ENCODE measurements at regions not wholly inside any gene's neighbourhood (a gene's known extent, or its start where the extent isn't known, plus 50 kb on each side); places are given as distances from the start of the nearest gene placed in this dataset.

DNA sequence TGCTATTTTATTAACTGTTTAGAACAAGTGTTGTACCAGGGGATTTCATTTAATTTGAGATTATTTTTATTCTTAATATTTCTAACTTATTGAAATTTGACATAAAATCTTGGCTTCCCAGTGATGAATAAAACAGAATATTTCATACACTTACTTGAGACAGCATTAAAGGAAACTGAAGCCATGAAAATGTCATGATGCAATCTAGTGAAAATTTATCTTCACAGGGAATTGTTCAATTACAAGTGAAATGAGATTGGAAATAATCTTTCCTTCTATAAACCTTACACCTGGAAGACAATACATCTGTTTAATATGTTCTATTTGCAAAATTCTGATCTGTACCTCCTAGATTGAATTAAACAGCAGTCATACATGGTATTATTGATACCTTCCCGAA, 511.0 kb upstream of the CDH7 start:
- Histone ChIP-seq H3K27ac (no peak overlapping the region), H3K36me3 (no peaks in the 10 kb centered on the region), H3K4me3 (no peak overlapping the region), H3K4me1 (no peaks in the 10 kb centered on the region), H3K9me3 (no peaks in the 10 kb centered on the region), H3K27me3 (no peaks in the 10 kb centered on the region)
- no peak for DNase-seq (ENCODE audit: low spot score in 2 of 2)
- TF ChIP-seq, protein P1, sequence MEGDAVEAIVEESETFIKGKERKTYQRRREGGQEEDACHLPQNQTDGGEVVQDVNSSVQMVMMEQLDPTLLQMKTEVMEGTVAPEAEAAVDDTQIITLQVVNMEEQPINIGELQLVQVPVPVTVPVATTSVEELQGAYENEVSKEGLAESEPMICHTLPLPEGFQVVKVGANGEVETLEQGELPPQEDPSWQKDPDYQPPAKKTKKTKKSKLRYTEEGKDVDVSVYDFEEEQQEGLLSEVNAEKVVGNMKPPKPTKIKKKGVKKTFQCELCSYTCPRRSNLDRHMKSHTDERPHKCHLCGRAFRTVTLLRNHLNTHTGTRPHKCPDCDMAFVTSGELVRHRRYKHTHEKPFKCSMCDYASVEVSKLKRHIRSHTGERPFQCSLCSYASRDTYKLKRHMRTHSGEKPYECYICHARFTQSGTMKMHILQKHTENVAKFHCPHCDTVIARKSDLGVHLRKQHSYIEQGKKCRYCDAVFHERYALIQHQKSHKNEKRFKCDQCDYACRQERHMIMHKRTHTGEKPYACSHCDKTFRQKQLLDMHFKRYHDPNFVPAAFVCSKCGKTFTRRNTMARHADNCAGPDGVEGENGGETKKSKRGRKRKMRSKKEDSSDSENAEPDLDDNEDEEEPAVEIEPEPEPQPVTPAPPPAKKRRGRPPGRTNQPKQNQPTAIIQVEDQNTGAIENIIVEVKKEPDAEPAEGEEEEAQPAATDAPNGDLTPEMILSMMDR (IDR thresholded peaks at IDR 0.05), result no peak
- intact Hi-C loops (cut with DNase I), result no loop called here

DNA sequence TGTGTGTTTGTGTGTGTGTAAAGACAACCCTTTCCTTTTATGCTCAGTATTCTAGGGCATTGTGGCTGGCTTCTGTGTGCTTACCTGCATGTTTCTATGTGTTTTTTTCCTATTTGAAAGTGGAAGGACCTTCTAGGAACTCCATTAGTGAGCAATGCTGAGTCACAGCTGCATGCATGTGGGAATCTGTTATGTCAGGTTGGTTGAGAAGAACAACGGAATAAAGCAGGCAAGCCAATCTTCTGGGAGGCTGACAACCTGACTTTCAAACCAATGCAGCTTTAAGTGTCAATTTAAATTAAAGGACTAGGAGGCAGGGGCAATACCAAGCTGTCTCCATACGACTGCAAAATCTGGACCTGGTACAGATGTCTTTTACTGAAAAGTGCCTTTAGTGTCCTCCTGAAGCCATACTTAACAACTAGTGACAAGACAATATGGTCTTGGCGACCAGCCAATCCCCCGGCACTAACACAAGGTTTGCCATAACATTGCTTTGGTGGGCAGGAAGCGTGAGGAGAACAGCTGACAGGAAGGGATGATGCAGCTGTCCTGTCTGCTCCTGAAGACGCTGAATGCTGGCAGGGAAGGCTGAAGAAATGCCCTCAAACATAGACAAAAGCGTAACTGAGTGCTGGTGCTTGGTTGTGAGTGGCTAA, 514.7 kb upstream of the CDH7 start:
- DNase-seq (ENCODE audit: low spot score in 2 of 2), result no peak
- no peaks in the 10 kb centered on the region for H3K27me3 ChIP-seq
- TF ChIP-seq, protein P1 (IDR thresholded peaks at IDR 0.05), result no peak
- no peaks in the 10 kb centered on the region for H3K9me3 ChIP-seq
- no peaks in the 10 kb centered on the region for H3K36me3 ChIP-seq
- H3K4me3 ChIP-seq, result no peak overlapping the region
- H3K27ac ChIP-seq, result no peak overlapping the region
- intact Hi-C loops (cut with DNase I), result no loop called here
- H3K4me1 ChIP-seq, result no peaks in the 10 kb centered on the region

DNA sequence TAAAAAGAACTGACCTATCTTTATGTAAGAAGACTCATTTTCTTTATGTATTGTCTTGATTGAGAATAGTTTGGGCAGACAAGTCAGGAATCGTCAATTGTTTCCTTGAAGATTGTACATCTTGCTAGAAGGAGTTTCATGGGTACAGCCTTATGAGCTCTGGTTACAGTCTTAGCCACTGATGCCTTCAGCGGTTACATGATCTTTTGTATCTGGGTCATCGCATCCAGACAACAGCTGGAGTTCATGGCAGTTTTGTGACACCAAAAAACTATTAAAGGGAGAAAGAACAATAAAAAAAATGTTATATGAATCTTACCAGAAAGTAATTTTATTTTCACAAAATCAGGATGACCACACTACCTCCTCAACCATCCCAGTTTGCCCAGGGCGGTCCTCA, 520.5 kb upstream of the CDH7 start:
- H3K9me3 ChIP-seq, result no peaks in the 10 kb centered on the region
- DNase-seq (ENCODE audit: low spot score in 2 of 2), result no peak
- TF ChIP-seq, protein P1 (IDR thresholded peaks at IDR 0.05), result no peak
- intact Hi-C loops (cut with DNase I), result no loop called here
- H3K36me3 ChIP-seq, result no peaks in the 10 kb centered on the region
- H3K4me3 ChIP-seq, result no peak overlapping the region
- no peaks in the 10 kb centered on the region for H3K27me3 ChIP-seq
- H3K27ac ChIP-seq, result no peak overlapping the region
- H3K4me1 ChIP-seq, result no peaks in the 10 kb centered on the region

DNA sequence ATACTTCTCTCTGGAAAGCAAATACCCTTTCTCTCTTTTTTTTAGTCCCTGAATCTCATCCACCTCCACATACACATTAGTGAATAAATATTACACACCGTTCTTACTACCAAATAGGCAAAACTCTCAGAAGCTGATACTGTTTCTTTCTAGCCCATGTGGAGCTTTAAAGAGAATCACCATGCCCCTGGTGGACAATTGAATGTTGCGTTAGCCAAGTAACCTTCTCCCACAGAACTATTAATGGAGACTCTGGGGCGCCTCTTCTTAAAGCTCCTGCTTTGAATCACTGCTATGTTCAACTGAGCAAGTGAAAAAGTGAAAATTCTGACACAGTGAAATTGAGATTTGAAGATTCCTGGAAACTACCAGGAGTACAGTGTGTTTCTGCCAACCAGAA, 522.8 kb upstream of the CDH7 start:
- no peaks in the 10 kb centered on the region for H3K9me3 ChIP-seq
- intact Hi-C loops (cut with DNase I), result no loop called here
- H3K4me3 ChIP-seq, result no peak overlapping the region
- H3K27me3 ChIP-seq, result no peaks in the 10 kb centered on the region
- DNase-seq (ENCODE audit: low spot score in 2 of 2), result no peak
- H3K36me3 ChIP-seq, result no peaks in the 10 kb centered on the region
- no peaks in the 10 kb centered on the region for H3K4me1 ChIP-seq
- no peak overlapping the region for H3K27ac ChIP-seq
- TF ChIP-seq, protein P1 (IDR thresholded peaks at IDR 0.05), result no peak

DNA sequence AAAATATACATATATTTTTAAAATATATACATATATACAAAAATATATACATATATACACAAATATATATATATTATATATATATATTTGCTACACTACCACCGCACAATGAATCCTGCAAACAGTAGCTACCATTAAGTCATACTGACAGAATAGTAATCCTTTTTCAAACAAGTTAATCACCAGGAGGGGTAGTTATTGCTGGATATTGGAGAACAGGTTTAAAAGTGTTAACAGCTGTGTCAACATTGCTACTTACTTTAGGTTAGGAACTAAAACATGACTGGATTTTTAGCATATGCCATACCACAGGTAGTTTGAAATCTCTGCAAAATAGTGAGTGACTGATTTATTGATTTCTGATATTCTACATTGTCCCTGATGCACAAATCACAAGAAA, 529.1 kb upstream of the CDH7 start:
- Histone ChIP-seq H3K4me3 (no peak overlapping the region), H3K4me1 (no peaks in the 10 kb centered on the region), H3K9me3 (no peaks in the 10 kb centered on the region), H3K27me3 (no peaks in the 10 kb centered on the region), H3K36me3 (no peaks in the 10 kb centered on the region), H3K27ac (no peak overlapping the region)
- TF ChIP-seq, protein P1 (IDR thresholded peaks at IDR 0.05), result no peak
- DNase-seq (ENCODE audit: low spot score in 2 of 2), result no peak
- intact Hi-C loops (cut with DNase I), result no loop called here

DNA sequence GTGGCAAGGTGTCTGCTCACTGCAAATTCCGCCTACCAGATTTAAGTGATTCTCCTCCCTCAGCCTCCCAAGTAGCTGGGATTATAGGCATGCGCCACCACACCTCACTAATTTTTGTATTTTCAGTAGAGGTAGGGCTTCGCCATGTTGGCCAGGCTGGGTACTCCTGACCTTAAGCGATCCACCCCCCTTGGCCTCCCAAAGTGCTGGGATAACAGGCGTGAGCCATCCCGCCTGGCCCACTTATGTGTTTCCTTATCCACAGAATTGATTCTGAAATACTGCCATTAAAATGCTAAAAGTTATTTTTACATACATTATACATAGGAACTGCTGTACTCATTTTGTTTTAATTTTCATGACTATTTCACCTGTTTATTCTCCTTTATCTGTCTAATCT, 529.7 kb upstream of the CDH7 start:
- H3K27ac ChIP-seq, result no peak overlapping the region
- TF ChIP-seq, protein P1 (IDR thresholded peaks at IDR 0.05), result no peak
- H3K36me3 ChIP-seq, result no peaks in the 10 kb centered on the region
- no peaks in the 10 kb centered on the region for H3K4me1 ChIP-seq
- no peaks in the 10 kb centered on the region for H3K27me3 ChIP-seq
- intact Hi-C loops (cut with DNase I), result no loop called here
- H3K4me3 ChIP-seq, result no peak overlapping the region
- no peak for DNase-seq (ENCODE audit: low spot score in 2 of 2)
- no peaks in the 10 kb centered on the region for H3K9me3 ChIP-seq
